Left forelimb (tissue), 1 donor: ENCODE measurements at regions not wholly inside any gene's neighbourhood (a gene's known extent, or its start where the extent isn't known, plus 50 kb on each side); places are given as distances from the start of the nearest gene placed in this dataset.
"Not testable (repeated sequence)": the region's sequence is repeated elsewhere in the genome, so short reads cannot be mapped to it uniquely, and the experiment has no call there.

Experiments used
- DNase-seq: peaks from one replicate; pipeline ENCODE4 v3.0.0-alpha.2; 2018; ENCODE audit warnings: low spot score

DNA sequence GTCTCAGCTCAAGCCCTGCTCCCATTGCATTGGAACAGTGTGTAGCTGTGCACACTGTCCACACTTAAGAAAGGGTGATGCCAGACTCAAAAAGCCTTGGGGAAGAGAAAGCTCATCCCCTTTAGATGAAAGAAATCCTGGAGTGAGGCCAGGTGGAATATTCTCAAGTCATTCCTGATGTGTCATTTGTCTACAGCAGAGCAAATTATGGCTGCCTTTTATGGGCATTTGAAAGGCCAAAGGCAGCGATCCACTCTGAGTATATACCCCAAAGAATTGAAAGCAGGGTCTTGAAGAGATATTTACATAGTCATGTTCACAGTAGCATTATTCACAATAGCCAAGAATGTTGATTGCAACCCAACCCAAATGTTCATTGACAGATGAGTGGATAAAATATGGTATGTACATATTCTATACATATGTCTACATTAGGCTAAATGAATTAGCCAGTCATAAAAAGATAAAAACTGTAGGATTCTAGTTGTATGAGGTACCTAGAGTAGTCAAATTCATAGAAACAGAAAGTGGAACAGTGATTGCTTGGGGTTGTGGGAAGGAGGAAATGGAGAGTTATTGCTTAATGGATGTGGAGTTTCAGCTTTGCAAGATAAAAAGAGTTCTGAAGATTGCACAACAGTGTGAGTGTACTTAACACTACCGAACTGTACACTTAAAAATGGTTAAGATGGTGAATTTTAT is 214.9 kb downstream of the KCNRG start:
- no peak for DNase-seq

DNA sequence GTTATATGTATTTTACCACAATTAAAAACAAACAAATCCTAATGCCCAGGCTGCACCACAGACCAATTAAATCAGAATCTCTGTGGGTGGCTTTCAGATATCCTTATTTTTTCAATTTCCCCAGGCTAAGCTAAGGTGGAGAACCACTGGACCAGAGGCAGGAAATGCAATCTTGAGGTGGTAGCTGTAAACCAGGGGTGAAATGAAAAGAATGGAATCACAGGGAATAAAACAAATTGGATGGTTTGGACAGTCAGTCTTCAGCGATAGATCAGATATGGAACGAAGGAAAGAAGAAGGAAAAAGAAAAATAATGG is 215.4 kb downstream of the KCNRG start:
- DNase-seq = no peak

DNA sequence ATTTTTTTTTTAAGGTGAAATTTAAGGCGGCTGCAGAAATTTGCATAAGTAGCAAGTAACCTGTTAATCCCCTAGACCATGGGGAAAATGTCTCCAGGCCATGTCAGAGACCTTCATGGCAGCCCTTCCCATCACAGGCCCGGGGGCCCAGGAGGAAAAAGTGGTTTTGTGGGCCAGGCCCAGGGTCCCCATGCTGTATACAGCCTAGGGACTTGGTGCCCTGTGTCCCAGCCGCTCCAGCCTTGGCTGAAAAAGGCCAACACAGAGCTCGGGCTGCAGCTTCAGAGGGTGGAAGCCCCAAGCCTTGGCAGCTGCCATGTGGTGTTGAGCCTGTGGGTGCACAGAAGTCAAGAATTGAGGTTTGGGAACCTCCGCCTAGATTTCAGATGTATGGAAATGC is 218.3 kb downstream of the KCNRG start:
- DNase-seq = not testable (repeated sequence)

DNA sequence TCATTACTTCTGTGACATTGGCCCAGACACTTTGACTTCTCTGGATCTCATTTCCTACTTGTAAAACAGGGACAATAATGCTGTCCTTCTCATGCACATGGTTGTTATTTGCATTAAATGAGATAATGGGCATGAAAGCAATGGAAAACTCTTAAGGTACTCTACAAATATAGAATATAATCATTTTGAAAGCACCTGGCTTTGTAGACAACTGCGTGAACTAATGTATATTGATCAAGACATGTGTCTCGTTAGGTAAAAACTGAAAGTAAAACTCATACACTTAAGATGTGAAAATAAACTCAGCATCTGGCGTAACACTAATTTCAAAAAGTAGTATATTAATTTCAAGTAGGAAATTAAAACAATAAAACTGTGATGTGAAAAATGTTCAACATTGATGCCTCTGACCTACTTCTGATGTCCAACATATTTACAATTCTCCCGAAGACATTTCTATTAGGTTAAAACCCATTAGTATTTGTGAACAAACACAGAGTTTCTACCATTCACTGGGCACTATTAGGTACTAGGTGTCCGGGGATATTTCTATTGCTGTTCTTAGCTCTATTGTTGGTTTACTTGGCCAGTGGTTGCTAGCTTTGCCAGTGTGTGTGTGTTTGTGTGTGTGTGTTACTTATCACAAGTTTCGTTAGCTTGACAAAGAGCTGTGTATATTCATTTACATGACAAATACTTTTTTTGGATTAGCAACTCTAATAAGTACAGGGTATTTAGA is 220.5 kb downstream of the KCNRG start:
- DNase-seq = no peak

DNA sequence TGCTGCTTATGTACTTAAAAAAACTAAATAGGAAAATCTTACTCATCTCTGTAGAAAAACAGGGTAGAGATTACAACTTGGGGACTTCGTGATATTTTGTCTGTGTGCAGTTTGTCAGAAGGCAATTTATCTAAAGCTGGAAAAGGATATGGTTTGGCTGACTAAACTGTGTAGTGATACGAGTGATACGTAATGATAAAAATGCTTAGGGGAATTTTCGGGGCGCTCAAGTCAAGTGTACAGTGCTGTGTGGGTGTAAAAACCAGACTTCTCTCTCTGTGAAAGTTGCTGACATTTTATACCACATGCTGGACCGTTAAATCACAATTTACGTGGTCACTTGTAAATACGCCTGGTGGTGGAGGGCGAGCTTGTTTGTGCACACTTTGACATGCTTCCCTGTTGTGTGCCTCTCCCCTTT is 221.7 kb downstream of the KCNRG start:
- DNase-seq = no peak

DNA sequence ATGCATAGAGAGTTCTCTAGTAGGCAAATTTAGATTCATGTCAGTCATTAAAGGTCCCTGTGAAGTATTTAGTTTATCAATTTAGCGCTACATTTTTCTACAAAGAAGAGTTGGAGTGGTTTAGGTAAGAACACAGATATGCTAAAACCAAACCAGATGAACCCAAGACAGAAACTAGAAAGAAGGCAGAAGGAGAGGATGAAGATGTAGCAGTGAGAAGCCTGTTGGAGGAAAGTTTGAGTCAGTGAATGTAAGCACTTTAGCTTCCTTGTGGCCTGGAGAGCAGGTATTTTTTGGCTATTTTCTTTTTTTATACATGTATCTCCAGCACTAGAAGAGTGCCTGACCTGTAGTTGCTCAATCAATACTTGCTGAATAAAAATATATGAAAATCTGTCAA is 223.7 kb downstream of the KCNRG start:
- DNase-seq = no peak

DNA sequence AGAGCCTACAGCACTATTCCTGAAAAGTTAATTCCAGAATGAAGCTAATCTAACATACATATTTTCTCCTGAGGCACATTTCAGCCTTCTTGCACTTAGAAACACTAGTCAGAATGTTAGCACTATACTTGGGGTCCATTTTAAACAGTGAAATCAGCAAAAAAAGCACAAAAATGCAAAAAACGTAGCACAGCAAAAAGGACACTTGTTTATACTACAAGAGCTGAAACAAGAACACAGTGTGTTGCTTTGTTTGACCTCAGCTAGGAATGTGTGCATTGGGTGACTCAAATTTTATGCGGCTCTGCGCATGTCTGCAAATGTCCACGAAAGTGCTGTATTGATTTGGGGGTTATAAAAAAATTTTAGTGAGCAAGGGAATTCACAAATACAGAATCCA is 226.2 kb downstream of the KCNRG start:
- DNase-seq = no peak

DNA sequence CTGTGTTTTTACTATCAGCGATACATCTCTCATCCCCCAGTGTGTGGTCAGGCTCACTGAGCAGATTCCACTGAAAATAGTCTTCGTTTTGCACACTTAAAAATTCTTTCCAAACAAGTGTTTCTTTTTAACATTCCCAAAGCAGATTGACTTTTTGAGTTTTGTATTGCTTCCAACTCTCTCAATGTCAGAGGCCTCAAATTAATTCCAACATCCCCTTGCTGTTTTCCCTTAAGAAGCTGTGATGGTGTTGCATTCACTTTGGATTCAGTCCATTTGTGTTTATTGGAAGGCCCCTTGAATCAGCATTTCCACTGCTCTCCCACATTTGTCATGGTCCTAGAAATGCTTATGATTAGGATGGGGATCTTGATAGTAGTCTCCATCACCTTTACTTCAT is 228.7 kb downstream of the KCNRG start:
- no peak for DNase-seq

DNA sequence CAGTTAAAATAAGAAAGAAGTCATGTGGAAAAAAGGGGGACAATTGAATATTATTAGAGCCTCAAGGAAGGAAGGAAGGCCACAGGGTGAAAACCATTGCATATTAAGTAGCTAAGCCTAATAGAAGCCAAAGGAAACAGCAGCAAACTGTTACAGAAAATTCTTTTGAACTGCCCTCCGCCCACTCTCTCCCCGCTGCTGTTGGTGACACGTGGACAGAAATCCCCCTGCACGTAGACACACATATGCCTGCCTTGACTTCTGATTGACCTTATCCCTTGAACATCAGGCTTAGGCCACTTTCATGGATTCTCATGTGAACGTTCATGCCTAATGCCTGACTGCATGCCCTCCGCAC is 229.1 kb downstream of the KCNRG start:
- DNase-seq = no peak

DNA sequence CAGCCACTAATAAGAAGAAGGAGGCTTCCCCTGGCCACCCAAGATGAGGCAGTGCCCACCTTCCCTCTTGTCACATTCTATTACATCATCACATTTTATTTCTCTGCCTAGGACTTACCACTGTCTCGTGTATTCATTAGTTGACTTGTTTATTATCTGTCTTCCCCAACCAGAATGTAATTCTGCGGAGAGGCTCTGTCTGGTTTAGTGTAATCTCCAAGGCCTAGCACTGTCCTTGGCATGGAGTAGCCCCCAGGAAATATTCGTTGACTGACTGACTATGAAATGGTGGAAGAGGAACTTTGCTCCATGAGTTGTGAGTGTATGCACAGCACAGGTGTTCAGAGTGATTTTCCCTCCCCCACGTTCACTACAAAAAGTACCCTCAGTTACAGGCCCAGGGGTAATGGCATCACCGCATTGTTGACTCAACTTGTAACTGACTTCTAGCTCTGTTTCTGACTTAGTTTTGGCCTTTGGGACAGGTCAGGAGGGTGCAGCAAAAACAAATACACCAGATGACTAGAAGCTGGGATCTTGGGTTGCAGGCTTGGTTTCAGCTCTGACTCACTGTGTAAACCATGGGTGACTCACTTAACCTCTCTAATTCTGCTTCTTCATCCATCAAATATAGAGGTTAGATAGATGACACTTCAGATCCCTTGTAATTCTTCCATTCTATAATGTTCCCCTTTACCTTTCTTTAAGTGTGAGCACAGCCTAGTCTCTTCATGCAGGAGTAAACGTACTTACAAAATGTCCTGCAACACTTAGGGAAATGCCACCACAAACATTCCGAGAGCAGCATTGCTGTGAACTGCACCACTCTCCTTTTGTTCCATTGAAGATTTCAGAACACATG is 229.7 kb downstream of the KCNRG start:
- DNase-seq = no peak

DNA sequence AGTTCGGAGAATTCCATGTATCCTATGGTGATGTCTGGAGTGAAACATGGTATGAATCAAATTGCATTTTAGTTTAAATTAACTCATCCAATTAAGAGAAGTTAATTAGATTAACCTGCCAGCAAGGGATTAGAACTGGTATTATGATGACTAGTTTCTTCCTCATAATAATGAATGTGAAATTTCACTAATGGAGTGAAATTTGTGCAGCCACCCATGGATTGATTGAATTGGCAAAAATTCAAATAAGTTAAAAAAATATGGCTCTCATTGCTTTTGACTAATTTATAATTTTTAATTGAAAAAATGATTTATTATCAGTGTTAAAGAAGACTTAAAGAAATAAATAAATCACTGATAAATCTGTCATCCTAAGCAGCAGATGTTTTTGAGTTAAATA is 232.0 kb downstream of the KCNRG start:
- no peak for DNase-seq

DNA sequence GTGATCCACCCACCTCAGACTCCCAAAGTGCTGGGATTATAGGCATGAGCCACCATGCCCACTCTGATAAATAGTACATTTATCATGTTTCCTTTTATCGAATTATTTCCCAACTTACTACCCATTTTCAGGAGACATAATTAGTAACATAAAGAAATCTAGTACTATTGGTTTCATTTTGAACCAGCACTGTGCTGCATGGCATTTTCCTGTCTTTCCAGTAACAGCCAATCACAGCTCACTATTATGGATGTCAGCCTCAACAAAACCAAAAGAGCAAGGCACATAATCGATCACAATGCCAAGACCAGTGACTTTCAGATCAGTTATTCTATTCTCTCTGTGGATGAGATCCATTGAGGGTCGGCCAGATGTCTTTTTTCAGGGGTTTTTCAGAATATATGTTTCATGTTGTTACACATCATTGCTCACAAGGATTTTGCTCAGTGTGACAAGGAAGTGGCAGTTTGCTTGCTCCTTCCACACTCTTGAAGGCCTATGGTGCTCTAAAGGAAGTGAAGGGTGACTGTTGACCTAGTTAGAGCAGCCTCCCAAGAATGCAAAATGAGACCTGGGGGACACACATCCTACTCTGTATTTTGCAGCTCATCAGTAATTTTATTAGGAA is 233.4 kb downstream of the KCNRG start:
- DNase-seq = no peak

DNA sequence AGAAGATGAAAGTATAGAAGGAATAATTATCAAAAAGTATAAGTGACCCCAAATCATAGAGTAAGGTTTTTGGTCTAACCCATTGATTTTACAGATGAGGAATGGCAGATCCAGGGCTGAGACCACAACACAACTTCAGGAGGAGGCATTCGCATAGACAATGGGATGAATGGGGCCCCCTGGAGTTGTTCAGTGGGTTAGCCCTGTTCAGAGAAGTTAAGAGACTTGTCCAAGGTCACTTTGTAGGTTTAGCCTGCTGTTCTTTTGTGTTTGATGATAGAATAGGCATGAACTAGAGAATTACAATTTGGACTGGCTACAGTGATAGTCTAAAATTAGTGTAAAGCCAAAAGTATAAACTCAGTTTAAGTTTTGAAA is 233.9 kb downstream of the KCNRG start:
- DNase-seq = no peak

DNA sequence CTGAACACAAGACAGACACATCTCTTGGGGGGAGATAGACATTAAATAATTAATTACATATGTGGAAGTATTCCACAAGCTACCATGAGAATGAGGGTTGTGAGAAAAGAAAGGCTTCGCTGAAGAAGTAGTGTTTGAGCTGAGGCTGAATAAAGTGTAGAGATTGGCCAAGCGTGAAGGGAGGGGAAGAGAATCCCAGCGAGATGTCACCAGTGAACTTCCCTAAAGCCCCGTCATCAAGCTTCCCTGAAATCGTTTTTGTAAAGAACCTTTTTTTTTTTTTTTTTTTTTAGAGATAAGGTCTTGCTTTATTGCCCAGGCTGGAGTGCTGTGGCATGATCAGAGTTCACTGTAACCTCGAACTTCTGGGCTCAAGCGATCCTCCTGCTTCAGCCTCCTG is 235.2 kb downstream of the KCNRG start:
- DNase-seq = no peak

DNA sequence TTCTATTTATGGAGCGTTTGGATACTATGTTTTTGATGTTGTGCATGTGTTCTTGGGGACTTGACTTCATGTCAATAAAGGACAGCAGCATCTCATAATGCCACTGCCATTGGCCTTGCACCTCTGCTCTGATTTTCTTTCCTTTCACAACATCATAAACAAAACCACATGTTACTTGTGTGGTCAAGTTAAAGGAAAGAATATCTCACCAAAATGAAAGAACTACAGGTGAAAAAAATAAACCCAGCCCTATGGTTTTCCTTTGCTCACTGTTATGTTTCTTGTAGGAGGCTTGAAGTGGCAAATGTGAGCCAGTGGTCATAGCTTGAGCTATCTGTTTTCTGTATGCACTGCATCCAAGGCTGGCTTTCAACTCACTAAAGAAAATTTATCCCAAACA is 240.4 kb downstream of the KCNRG start:
- DNase-seq = no peak

DNA sequence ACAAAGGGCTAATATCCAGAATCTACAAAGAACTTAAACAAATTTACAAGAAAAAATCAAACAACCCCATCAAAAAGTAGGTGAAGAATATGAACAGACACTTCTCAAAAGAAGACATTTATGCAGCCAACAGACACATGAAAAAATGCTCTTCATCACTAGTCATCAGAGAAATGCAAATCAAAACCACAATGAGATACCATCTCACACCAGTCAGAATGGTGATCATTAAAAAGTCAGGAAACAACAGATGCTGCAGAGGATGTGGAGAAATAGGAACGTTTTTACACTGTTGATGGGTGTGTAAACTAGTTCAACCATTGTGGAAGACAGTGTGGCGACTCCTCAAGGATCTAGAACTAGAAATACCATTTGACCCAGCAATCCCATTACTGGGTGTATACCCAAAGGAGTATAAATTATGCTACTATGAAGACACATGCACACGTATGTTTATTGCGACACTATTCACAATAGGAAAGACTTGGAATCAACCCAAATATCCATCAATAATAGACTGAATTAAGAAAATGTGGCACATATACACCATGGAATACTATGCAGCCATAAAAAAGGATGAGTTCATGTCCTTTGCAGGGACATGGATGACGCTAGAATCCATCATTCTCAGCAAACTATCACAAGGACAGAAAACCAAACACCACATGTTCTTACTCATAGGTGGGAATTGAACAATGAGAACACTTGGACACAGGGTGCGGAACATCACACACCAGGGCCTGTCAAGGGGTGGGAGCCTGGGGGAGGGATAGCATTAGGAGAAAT is 241.5 kb downstream of the KCNRG start:
- not testable (repeated sequence) for DNase-seq

DNA sequence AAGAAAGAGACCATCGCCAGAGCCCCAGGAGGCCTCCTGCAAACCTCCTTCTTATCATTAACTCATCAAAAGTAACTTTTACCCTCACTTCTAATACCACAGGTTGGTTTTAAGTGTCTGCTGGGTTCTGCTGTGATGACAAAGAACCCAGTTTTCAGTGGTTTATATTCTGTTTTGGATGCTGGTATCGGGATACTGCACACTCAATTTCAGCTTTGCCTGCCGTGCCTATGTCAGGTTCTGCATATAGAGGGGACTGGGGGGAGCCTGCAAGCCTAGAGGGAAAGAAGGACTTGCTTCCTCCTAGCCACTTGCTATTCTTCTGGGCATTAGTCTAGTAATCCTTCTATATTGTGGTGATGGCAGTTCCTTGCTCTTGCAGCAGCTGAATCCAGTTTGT is 242.4 kb downstream of the KCNRG start:
- no peak for DNase-seq

DNA sequence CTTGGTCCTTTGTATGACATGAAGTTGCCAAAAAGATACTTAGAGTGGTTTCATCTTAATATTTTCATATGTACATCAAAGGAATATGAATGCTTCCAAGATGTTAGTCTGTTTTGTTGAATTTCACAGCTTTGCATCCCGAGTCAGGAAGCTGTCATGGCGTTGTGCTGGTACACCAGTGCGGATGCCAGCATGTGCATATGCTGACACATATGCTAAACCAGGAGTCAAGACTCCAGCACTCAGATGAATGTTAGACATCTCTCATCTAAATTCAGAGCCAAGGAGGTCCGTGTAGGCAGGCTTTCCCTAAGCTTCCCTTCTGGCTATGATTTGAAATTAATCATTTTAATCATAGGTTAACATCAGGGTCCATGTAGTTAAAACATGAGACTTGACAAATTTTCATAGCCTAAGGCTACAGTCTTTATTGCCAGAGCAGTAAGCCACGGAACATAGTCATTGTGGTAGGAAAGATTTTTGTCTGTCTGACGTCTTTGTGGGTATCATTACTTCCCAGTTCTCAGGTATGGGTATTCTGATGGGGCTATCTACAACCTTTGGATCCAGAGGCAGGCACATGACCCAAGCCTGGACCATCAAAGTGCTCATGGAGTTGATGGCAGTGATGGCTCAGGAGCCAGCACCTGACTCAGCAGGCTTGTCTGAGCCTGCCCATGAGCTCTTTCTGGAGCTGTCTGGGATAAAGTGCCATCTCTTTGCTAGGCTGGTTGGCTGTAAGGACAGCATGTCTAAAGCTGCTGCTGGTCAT is 246.1 kb downstream of the KCNRG start:
- no peak for DNase-seq

DNA sequence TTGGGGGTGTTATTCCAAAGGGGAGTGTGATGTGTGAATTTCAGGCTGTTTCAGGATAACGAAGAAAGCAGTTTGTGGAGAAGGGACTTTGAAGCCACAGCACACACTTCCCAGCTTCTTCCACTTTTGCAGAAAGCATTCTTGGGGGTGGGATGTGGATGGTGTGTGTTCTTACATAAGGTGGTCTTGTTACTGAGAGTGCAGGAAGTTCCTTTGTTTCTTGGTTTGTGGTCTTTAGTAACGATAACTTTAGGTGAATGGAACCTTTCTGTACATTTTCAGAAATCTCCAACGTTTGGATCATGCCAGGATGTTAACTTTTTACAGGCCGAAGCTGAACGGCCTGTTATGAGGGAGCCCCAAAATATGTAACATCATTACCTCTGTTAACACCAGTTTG is 251.8 kb downstream of the KCNRG start:
- DNase-seq = no peak

DNA sequence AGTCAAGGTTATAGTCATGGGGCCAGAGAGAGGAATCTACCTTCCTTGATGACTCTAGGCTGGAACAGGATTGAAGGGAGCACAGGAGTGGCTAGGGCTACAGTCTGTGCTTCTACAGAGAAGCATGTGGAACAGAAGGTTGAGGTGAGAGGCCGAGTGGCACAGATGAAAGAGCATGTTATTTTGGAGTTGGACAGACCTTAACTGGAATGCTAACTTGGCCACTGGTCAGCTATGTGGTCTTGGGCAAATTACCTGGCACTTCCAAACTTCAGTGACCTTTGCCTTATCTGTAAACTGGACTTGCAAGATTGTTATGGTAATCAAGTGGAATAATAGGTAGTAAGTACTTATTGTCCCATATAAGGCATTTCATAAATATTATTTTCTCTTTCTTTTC is 252.7 kb downstream of the KCNRG start:
- no peak for DNase-seq

DNA sequence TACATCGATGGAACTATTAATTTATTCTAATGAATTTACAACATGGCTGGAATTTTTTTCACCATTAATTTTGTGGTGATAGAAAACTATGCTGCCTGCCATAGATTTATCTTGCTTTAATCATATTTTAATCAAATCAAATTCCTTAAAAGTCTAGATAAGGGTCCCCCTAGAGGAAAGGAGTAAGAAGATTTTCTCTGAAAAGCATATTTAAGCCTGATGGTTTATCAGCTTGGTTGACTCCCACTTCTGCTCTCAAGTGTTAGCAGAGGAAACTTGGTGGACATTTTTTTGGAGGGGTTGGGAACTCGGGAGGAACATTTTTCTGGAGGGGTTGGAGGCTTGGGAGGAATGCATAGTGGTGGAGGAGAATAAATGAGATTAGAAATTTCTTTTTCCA is 253.3 kb downstream of the KCNRG start:
- DNase-seq = no peak
